H9 (cell line): ENCODE measurements at regions not wholly inside any gene's neighbourhood (a gene's known extent, or its start where the extent isn't known, plus 50 kb on each side); places are given as distances from the start of the nearest gene placed in this dataset.

Experiments
- DNase-seq: peaks from one replicate; pipeline ENCODE4 v3.0.0-alpha.2; 2017
- H2AFZ ChIP-seq: one replicate; pipeline ENCODE4 v1.6.1; 2013; ENCODE audit warnings: mild to moderate bottlenecking, low read length, control low read depth, moderate library complexity
- H2AK5ac ChIP-seq: 2 replicates; pipeline ENCODE4 v1.6.1; 2013; ENCODE audit warnings: low read length, control low read depth, mixed read lengths; ENCODE audit not compliant: insufficient read length
- H2BK120ac ChIP-seq: one replicate; pipeline ENCODE4 v1.6.1; 2013; ENCODE audit warnings: low read depth, mild to moderate bottlenecking, low read length, control low read depth, inconsistent platforms; ENCODE audit not compliant: poor library complexity, severe bottlenecking
- H2BK12ac ChIP-seq: 2 replicates; pipeline ENCODE4 v1.6.1; 2013; ENCODE audit warnings: low read length, control low read depth, mixed read lengths, low read depth; ENCODE audit not compliant: insufficient read length
- H2BK15ac ChIP-seq: 2 replicates; pipeline ENCODE4 v1.6.1; 2013; ENCODE audit warnings: low read depth, low read length, control low read depth
- H2BK20ac ChIP-seq: one replicate; pipeline ENCODE4 v1.6.1; 2013; ENCODE audit warnings: low read depth, mild to moderate bottlenecking, low read length, control low read depth, inconsistent platforms; ENCODE audit not compliant: poor library complexity, severe bottlenecking
- H2BK5ac ChIP-seq: 2 replicates; pipeline ENCODE4 v1.6.1; 2013; ENCODE audit warnings: low read length, control low read depth, mixed read lengths; ENCODE audit not compliant: insufficient read length
- H3K14ac ChIP-seq: 2 replicates; pipeline ENCODE4 v1.6.1; 2013; ENCODE audit warnings: low read length, control low read depth; ENCODE audit not compliant: insufficient read depth
- H3K18ac ChIP-seq: 2 replicates; pipeline ENCODE4 v1.6.1; 2013; ENCODE audit warnings: low read depth, mild to moderate bottlenecking, mixed read lengths, low read length, control low read depth; ENCODE audit not compliant: insufficient read length
- H3K23ac ChIP-seq: 2 replicates; pipeline ENCODE4 v1.6.1; 2013; ENCODE audit warnings: low read length, control low read depth, mixed read lengths, low read depth; ENCODE audit not compliant: insufficient read length
- H3K23me2 ChIP-seq: 2 replicates; pipeline ENCODE4 v1.6.1; 2013; ENCODE audit warnings: low read depth, mild to moderate bottlenecking, mixed read lengths, low read length, control low read depth; ENCODE audit not compliant: insufficient read length, poor library complexity, severe bottlenecking
- H3K27ac ChIP-seq: 2 replicates; pipeline ENCODE4 v1.5.1; 2013; ENCODE audit warnings: low read length, control low read depth, mixed read lengths, low read depth; ENCODE audit not compliant: insufficient read length
- H3K27me3 ChIP-seq: 2 replicates; pipeline ENCODE4 v1.6.1; 2013; ENCODE audit warnings: low read length, control low read depth, inconsistent platforms; ENCODE audit not compliant: insufficient read depth
- H3K4ac ChIP-seq: 2 replicates; pipeline ENCODE4 v1.6.1; 2013; ENCODE audit warnings: low read depth, mild to moderate bottlenecking, control low read depth, inconsistent platforms, low read length, moderate library complexity
- H3K4me1 ChIP-seq: 2 replicates; pipeline ENCODE4 v1.6.1; 2013; ENCODE audit warnings: low read length, control low read depth, inconsistent platforms; ENCODE audit not compliant: insufficient read depth
- H3K4me2 ChIP-seq: 2 replicates; pipeline ENCODE4 v1.6.1; 2013; ENCODE audit warnings: low read length, control low read depth, mixed read lengths; ENCODE audit not compliant: insufficient read length, insufficient read depth
- H3K56ac ChIP-seq: 2 replicates; pipeline ENCODE4 v1.6.1; 2013; ENCODE audit warnings: low read depth, mild to moderate bottlenecking, mixed read lengths, low read length, control low read depth; ENCODE audit not compliant: insufficient read length
- H3K79me1 ChIP-seq: 2 replicates; pipeline ENCODE4 v1.6.1; 2013; ENCODE audit warnings: low read depth, mild to moderate bottlenecking, moderate library complexity, low read length, control low read depth, inconsistent platforms; ENCODE audit not compliant: insufficient read depth, poor library complexity, severe bottlenecking
- H3K79me2 ChIP-seq: 2 replicates; pipeline ENCODE4 v1.6.1; 2013; ENCODE audit warnings: low read length, control low read depth, inconsistent platforms; ENCODE audit not compliant: insufficient read depth
- H3K9ac ChIP-seq: 2 replicates; pipeline ENCODE4 v1.6.1; 2013; ENCODE audit warnings: low read length, control low read depth, mixed read lengths; ENCODE audit not compliant: insufficient read length; ENCODE audit errors: extremely low read depth
- H3K9me3 ChIP-seq: one replicate; pipeline ENCODE4 v1.6.1; 2013; ENCODE audit warnings: low read depth, low read length, inconsistent platforms; ENCODE audit not compliant: control insufficient read depth
- H3T11ph ChIP-seq: one replicate; pipeline ENCODE4 v1.6.1; 2013; ENCODE audit warnings: mild to moderate bottlenecking, low read length, control low read depth, inconsistent platforms
- H4K20me1 ChIP-seq: one replicate; pipeline ENCODE4 v1.6.1; 2013; ENCODE audit not compliant: control insufficient read depth, insufficient read length, insufficient read depth
- H4K5ac ChIP-seq: 2 replicates; pipeline ENCODE4 v1.6.1; 2013; ENCODE audit warnings: low read depth, mild to moderate bottlenecking, mixed read lengths, low read length, control low read depth; ENCODE audit not compliant: insufficient read length
- H4K8ac ChIP-seq: replicated peaks from 2 replicates; pipeline ENCODE4 v1.6.1; 2013; ENCODE audit warnings: low read length, control low read depth, mixed read lengths, low read depth; ENCODE audit not compliant: insufficient read length
- H4K91ac ChIP-seq: 2 replicates; pipeline ENCODE4 v1.6.1; 2013; ENCODE audit warnings: low read depth, mild to moderate bottlenecking, moderate library complexity, mixed read lengths, low read length, control low read depth; ENCODE audit not compliant: insufficient read length
- H3K27ac Mint-ChIP-seq, 3 experiments: 2 replicates in 2 of 3; 3 replicates in 1 of 3; pipeline ENCODE4 v1.8.0; 2020 to 2021; ENCODE audit warnings: mixed read lengths in 3 of 3, mild to moderate bottlenecking in 1 of 3, moderate library complexity in 1 of 3
- H3K27me3 Mint-ChIP-seq: 2 replicates; pipeline ENCODE4 v1.8.0; 2021; ENCODE audit warnings: low read depth, mild to moderate bottlenecking, moderate library complexity, mixed read lengths
- H3K36me3 Mint-ChIP-seq, 3 experiments: 2 replicates in 2 of 3; 3 replicates in 1 of 3; pipeline ENCODE4 v1.8.0; 2020 to 2021; ENCODE audit warnings: low read depth in 3 of 3, mixed read lengths in 3 of 3; ENCODE audit not compliant: insufficient read depth in 1 of 3
- H3K4me1 Mint-ChIP-seq, 2 experiments: 2 replicates each; pipeline ENCODE4 v1.8.0; 2020; ENCODE audit warnings: mixed read lengths in 2 of 2
- H3K4me3 Mint-ChIP-seq, 2 experiments: 2 replicates in 1 of 2; 3 replicates in 1 of 2; pipeline ENCODE4 v1.8.0; 2020 to 2021; ENCODE audit warnings: mild to moderate bottlenecking in 2 of 2, mixed read lengths in 2 of 2, moderate library complexity in 1 of 2
- H3K9me3 Mint-ChIP-seq, 2 experiments: 2 replicates in 1 of 2; 3 replicates in 1 of 2; pipeline ENCODE4 v1.8.0; 2020; ENCODE audit warnings: mild to moderate bottlenecking in 2 of 2, mixed read lengths in 2 of 2, moderate library complexity in 1 of 2
- CTCF ChIP-seq: fragments of 200-600 bp; sonication (generic); conservative IDR thresholded peaks from 3 replicates; pipeline ENCODE4 v1.8.0; 2021; ENCODE audit warnings: antibody characterized with exemption, mild to moderate bottlenecking
- WGBS: extraction: QIAGEN DNeasy Blood & Tissue Kit; methylation state at CpG from one replicate; pipeline ENCODE4 v1.1.7; 2013; ENCODE audit warnings: missing lambda C conversion rate, low lambda C conversion rate, mixed read lengths; ENCODE audit not compliant: insufficient read length; ENCODE audit errors: extremely low coverage; 5-methylcytosine and 5-hydroxymethylcytosine counted together

DNA sequence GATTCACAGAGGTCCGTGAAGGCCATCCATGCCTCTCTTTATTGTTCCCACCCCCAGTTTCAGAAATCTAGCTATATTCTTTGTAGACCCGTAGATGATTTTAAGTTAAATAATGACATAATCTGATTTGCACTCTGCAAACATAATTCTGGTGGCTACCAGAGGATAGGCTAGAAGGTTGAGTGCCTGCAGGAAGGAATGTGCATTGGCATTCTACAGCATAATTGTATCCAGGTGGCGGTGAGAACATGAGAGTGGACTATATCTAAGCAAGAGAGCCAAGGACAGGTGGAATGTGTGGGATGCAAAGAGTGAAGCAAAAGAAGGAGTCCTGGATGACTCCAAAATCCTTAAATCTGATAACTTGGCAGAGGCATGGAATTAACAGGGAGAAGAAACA lies 298.5 kb upstream of the MME start:
- Histone ChIP-seq H3K27ac (no peak overlapping the region), H3K4me1 (no peaks in the 10 kb centered on the region), H2BK15ac (no peak overlapping the region), H2AFZ (no peak overlapping the region), H3K18ac (no peak overlapping the region), H4K5ac (no peak overlapping the region), H4K91ac (no peak overlapping the region), H3K4ac (no peak overlapping the region), H2BK12ac (no peak overlapping the region), H3K79me2 (no peaks in the 10 kb centered on the region), H4K8ac (no peak overlapping the region), H3K56ac (no peak overlapping the region), H3K27me3 (no peaks in the 10 kb centered on the region), H2AK5ac (no peak overlapping the region), H3K9ac (no peak overlapping the region), H3K9me3 (no peaks in the 10 kb centered on the region), H3K79me1 (no peaks in the 10 kb centered on the region), H3K4me2 (no peak overlapping the region), H2BK120ac (no peak overlapping the region), H3K23me2 (no peaks in the 10 kb centered on the region), H2BK5ac (no peak overlapping the region), H3T11ph (no peak overlapping the region), H3K23ac (no peak overlapping the region), H4K20me1 (no peaks in the 10 kb centered on the region), H3K14ac (no peak overlapping the region), H2BK20ac (no peak overlapping the region)
- DNase-seq = no peak
- no CpG with 5 or more reads among the region's 3 CpGs for WGBS
- Mint-ChIP-seq H3K36me3 (no peaks in the 10 kb centered on the region), H3K27ac (no peak overlapping the region), H3K9me3 (no peaks in the 10 kb centered on the region), H3K4me3 (no peak overlapping the region), H3K4me1 (peaks cover 7 to 12% of the 10 kb centered on the region in 2 experiments), H3K27me3 (no peaks in the 10 kb centered on the region)
- TF ChIP-seq CTCF = peak; percentile 31; the same call in 2 of the 3 replicates
